Adrenal gland (tissue), 5 donors: ENCODE measurements at regions not wholly inside any gene's neighbourhood (a gene's known extent, or its start where the extent isn't known, plus 50 kb on each side); places are given as distances from the start of the nearest gene placed in this dataset.

Experiments used
- POLR2A ChIP-seq, 2 donors: fragments of 450-650 bp; IDR thresholded peaks; one replicate each; pipeline ENCODE4 v1.6.1; 2017; ENCODE audit warnings: antibody characterized with exemption in 2 of 2, mild to moderate bottlenecking in 2 of 2, moderate library complexity in 1 of 2
- TF ChIP-seq, protein P1 (sequence below), 6 experiments: fragments of 450-650 bp in 4 of 6; fragments of 200-600 bp in 2 of 6; sonication (generic) in 1 of 6; IDR thresholded peaks; 1 replicate in 5 of 6; 2 replicates in 1 of 6; pipeline versions ENCODE4 v1.5.1 to v1.8.0; 2016 to 2021; ENCODE audit warnings: antibody characterized with exemption in 6 of 6, mild to moderate bottlenecking in 2 of 6, moderate library complexity in 1 of 6
- donor health status: DM: no; HTN: no; CAD: no.

DNA sequence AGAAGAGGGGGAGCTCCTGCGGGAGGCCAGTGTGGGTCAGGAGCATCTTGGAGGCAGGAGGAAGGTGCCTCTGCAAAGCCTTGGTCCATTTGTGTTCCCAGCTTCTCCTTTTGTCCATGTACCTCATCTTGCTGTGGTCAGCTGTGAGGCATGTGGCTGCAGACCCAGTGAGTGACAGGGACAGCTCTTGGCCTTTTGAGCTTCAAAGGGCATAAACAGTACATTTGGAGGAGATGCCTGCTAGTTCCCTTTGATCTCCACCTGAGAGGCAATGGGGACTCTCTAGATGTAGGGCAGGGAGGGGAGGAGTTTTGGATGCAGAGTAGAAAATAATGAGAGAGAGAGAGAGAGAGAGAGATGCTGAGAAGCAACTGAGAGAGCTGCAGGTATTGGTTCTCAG, 270.0 kb downstream of the TLE3 start:
- TF ChIP-seq, protein P1, sequence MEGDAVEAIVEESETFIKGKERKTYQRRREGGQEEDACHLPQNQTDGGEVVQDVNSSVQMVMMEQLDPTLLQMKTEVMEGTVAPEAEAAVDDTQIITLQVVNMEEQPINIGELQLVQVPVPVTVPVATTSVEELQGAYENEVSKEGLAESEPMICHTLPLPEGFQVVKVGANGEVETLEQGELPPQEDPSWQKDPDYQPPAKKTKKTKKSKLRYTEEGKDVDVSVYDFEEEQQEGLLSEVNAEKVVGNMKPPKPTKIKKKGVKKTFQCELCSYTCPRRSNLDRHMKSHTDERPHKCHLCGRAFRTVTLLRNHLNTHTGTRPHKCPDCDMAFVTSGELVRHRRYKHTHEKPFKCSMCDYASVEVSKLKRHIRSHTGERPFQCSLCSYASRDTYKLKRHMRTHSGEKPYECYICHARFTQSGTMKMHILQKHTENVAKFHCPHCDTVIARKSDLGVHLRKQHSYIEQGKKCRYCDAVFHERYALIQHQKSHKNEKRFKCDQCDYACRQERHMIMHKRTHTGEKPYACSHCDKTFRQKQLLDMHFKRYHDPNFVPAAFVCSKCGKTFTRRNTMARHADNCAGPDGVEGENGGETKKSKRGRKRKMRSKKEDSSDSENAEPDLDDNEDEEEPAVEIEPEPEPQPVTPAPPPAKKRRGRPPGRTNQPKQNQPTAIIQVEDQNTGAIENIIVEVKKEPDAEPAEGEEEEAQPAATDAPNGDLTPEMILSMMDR (IDR thresholded peaks at IDR 0.05), result no peak
- no peak for TF ChIP-seq POLR2A (IDR thresholded peaks at IDR 0.05)
